Tibial nerve (tissue), 4 donors: ENCODE measurements at regions not wholly inside any gene's neighbourhood (a gene's known extent, or its start where the extent isn't known, plus 50 kb on each side); places are given as distances from the start of the nearest gene placed in this dataset.

Experiments
- DNase-seq, 2 donors: peaks; one replicate each; pipeline ENCODE4 v3.0.0-alpha.2; 2019; ENCODE audit warnings: low spot score in 2 of 2
- H3K27ac ChIP-seq, 4 donors: fragments of 200-600 bp; sonication (generic) in 3 of 4; one replicate each; pipeline ENCODE4 v1.5.1; 2017 to 2019; ENCODE audit warnings: mild to moderate bottlenecking in 1 of 4
- H3K27me3 ChIP-seq, 2 donors: fragments of 200-600 bp; sonication (generic) in 1 of 2; one replicate each; pipeline versions ENCODE4 v1.5.1 to v1.6.0; 2017 to 2019
- H3K36me3 ChIP-seq, 3 donors: fragments of 200-600 bp; sonication (generic); one replicate each; pipeline ENCODE4 v1.5.1; 2018 to 2019
- H3K4me1 ChIP-seq, 4 donors: fragments of 200-600 bp; sonication (generic) in 3 of 4; one replicate each; pipeline ENCODE4 v1.5.1; 2017 to 2019
- H3K4me3 ChIP-seq, 4 donors: fragments of 200-600 bp; sonication (generic) in 3 of 4; one replicate each; pipeline ENCODE4 v1.5.1; 2017 to 2019; ENCODE audit warnings: mild to moderate bottlenecking in 1 of 4, moderate library complexity in 1 of 4
- H3K9me3 ChIP-seq, 4 donors: fragments of 200-600 bp; sonication (generic) in 3 of 4; one replicate each; pipeline ENCODE4 v1.5.1; 2017 to 2019
- EP300 ChIP-seq, 2 donors: sonication (generic); formaldehyde crosslinking; IDR thresholded peaks; one replicate each; pipeline ENCODE4 v1.6.1; 2017; ENCODE audit warnings: antibody characterized with exemption in 2 of 2, mild to moderate bottlenecking in 1 of 2
- POLR2A ChIP-seq, 2 donors: fragments of 450-650 bp; IDR thresholded peaks; one replicate each; pipeline ENCODE4 v1.6.1; 2017; ENCODE audit warnings: antibody characterized with exemption in 2 of 2, mild to moderate bottlenecking in 2 of 2, moderate library complexity in 2 of 2
- WGBS, 2 donors: methylation state at CpG; one replicate each; pipeline ENCODE4 v1.1.5; 2018; 5-methylcytosine and 5-hydroxymethylcytosine counted together
- TF ChIP-seq, protein P1 (sequence below), 5 experiments: fragments of 200-600 bp in 3 of 5; fragments of 450-650 bp in 2 of 5; sonication (generic) in 3 of 5; IDR thresholded peaks; one replicate each; pipeline ENCODE4 v1.5.1; 2016 to 2019; ENCODE audit warnings: antibody characterized with exemption in 5 of 5, mild to moderate bottlenecking in 3 of 5, moderate library complexity in 2 of 5

DNA sequence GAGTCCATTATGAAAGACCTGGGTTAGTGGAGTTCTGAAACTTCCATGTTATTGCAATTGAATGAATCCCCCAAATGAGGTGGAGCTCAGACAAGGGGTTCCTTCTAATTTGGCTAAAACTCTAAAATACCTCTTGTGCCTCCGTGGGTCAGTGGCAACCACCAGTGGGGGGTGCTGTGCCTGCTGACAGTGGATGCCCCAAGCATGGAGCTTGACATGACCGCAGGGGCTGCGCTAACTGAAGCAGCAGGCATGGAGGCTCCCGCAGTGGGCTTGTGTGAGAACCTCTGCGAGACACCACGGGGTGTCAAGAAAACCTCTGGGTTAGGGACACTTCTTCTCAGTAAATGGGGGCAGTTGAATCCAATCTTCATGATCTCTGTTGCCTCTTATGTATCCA, 200.5 kb downstream of the DRD1 start:
- Histone ChIP-seq H3K27me3 (no peaks in the 10 kb centered on the region), H3K27ac (no peak overlapping the region), H3K9me3 (no peaks in the 10 kb centered on the region), H3K4me1 (no peaks in the 10 kb centered on the region), H3K4me3 (no peak overlapping the region), H3K36me3 (no peaks in the 10 kb centered on the region)
- WGBS, 2 donors, result 64 to 88% methylated on average over 3 to 6 of the region's 6 CpGs
- no peak for DNase-seq
- TF ChIP-seq POLR2A (IDR thresholded peaks at IDR 0.05), result no peak
- TF ChIP-seq, protein P1, sequence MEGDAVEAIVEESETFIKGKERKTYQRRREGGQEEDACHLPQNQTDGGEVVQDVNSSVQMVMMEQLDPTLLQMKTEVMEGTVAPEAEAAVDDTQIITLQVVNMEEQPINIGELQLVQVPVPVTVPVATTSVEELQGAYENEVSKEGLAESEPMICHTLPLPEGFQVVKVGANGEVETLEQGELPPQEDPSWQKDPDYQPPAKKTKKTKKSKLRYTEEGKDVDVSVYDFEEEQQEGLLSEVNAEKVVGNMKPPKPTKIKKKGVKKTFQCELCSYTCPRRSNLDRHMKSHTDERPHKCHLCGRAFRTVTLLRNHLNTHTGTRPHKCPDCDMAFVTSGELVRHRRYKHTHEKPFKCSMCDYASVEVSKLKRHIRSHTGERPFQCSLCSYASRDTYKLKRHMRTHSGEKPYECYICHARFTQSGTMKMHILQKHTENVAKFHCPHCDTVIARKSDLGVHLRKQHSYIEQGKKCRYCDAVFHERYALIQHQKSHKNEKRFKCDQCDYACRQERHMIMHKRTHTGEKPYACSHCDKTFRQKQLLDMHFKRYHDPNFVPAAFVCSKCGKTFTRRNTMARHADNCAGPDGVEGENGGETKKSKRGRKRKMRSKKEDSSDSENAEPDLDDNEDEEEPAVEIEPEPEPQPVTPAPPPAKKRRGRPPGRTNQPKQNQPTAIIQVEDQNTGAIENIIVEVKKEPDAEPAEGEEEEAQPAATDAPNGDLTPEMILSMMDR (IDR thresholded peaks at IDR 0.05), result no peak
- TF ChIP-seq EP300 (IDR thresholded peaks at IDR 0.05), result no peak

DNA sequence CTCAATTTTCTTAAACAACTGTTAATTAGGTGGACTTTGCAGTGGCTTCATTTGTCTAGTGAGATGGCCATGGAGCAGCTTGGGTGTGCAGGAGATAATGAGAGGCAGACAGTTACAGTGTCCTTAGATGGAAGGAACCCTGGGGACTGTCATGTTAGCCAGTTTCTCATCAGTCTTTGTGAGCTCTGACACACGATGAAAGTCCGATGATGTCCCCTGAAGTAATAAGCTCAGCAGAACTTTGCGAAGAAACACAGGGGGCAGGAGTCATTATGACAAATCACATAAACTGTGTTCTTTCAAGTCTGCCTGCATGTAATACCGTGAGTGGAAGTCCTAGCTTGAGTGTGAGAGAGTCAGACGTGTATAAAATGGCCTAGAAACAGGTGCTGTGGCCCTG, 201.8 kb downstream of the DRD1 start:
- TF ChIP-seq EP300 (IDR thresholded peaks at IDR 0.05), result no peak
- TF ChIP-seq, protein P1 (IDR thresholded peaks at IDR 0.05), result no peak
- no peak for TF ChIP-seq POLR2A (IDR thresholded peaks at IDR 0.05)
- H3K4me3 ChIP-seq, result no peak overlapping the region
- no peak overlapping the region for H3K27ac ChIP-seq
- no peak for DNase-seq
- H3K4me1 ChIP-seq, result no peaks in the 10 kb centered on the region
- H3K9me3 ChIP-seq, result no peaks in the 10 kb centered on the region
- no peaks in the 10 kb centered on the region for H3K27me3 ChIP-seq
- H3K36me3 ChIP-seq, result no peaks in the 10 kb centered on the region
- WGBS, 2 donors, result 81 to 82% methylated on average over 5 of the region's 5 CpGs

DNA sequence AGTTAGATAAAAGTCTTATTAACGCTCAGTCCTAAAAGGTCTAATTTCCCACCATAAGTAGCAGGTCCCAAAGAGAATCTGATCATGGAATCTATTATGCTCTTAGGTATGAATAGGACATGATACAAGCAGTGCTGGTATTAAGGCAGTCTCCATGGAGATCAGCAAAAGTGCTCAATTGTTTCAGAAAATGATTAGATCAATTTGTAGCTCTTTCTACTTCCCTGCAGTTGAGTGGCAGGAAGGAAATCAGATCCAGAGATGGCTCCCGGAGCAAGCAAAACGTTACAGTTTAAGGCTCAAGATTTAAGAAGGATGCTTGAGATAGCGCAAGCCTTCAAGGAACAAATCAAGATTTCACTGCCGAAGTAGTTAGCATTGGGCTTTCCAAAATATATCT, 205.7 kb downstream of the DRD1 start:
- H3K9me3 ChIP-seq, result no peaks in the 10 kb centered on the region
- TF ChIP-seq, protein P1 (IDR thresholded peaks at IDR 0.05), result no peak
- no peak for TF ChIP-seq EP300 (IDR thresholded peaks at IDR 0.05)
- TF ChIP-seq POLR2A (IDR thresholded peaks at IDR 0.05), result no peak
- 74 to 82% methylated on average over 5 of the region's 5 CpGs for WGBS, 2 donors
- H3K27ac ChIP-seq, result no peak overlapping the region
- H3K27me3 ChIP-seq, result no peaks in the 10 kb centered on the region
- H3K4me1 ChIP-seq, result no peaks in the 10 kb centered on the region
- H3K36me3 ChIP-seq, result no peaks in the 10 kb centered on the region
- no peak for DNase-seq
- no peak overlapping the region for H3K4me3 ChIP-seq

- H3K4me3 ChIP-seq, result no peak overlapping the region
- no peak for TF ChIP-seq EP300 (IDR thresholded peaks at IDR 0.05)
- TF ChIP-seq, protein P1 (IDR thresholded peaks at IDR 0.05), result no peak
- TF ChIP-seq POLR2A (IDR thresholded peaks at IDR 0.05), result no peak
- no peaks in the 10 kb centered on the region for H3K27me3 ChIP-seq
- WGBS, 2 donors, result 79 to 84% methylated on average over 6 of the region's 6 CpGs
- H3K27ac ChIP-seq, result no peak overlapping the region
- H3K36me3 ChIP-seq, result no peaks in the 10 kb centered on the region
- DNase-seq, result no peak
- no peaks in the 10 kb centered on the region for H3K4me1 ChIP-seq
- H3K9me3 ChIP-seq, result no peaks in the 10 kb centered on the region
These were observed 207.8 kb downstream of the DRD1 start for GRCh38 chr5:175236176-175236575.

- TF ChIP-seq, protein P1 (IDR thresholded peaks at IDR 0.05), result no peak
- TF ChIP-seq EP300 (IDR thresholded peaks at IDR 0.05), result no peak
- no peak for TF ChIP-seq POLR2A (IDR thresholded peaks at IDR 0.05)
- H3K27me3 ChIP-seq, result no peaks in the 10 kb centered on the region
- 47 to 58% methylated on average over 9 of the region's 9 CpGs for WGBS, 2 donors
- no peak overlapping the region for H3K4me3 ChIP-seq
- H3K27ac ChIP-seq, result no peak overlapping the region
- no peaks in the 10 kb centered on the region for H3K9me3 ChIP-seq
- DNase-seq, result no peak
- no peaks in the 10 kb centered on the region for H3K36me3 ChIP-seq
- no peaks in the 10 kb centered on the region for H3K4me1 ChIP-seq
These were observed 208.6 kb downstream of the DRD1 start for GRCh38 chr5:175235251-175235960.
